PC-9 (cell line): ENCODE measurements at regions not wholly inside any gene's neighbourhood (a gene's known extent, or its start where the extent isn't known, plus 50 kb on each side); places are given as distances from the start of the nearest gene placed in this dataset.

Experiments used
- CTCF ChIP-seq: fragments of 200-600 bp; sonication (generic); conservative IDR thresholded peaks from 2 replicates; pipeline ENCODE4 v1.6.1; 2017; ENCODE audit warnings: mixed run types, antibody characterized with exemption, mild to moderate bottlenecking, moderate library complexity
- EZH2 ChIP-seq: fragments of 200-600 bp; sonication (generic); IDR thresholded peaks from 2 replicates; pipeline ENCODE4 v1.8.0; 2017; ENCODE audit warnings: antibody characterized with exemption, low read depth

GRCh38 chr15:88323976-88324740 is 67.6 kb upstream of the NTRK3 start:
- no peak for TF ChIP-seq CTCF
- TF ChIP-seq EZH2: no peak
